Cerebellar nuclear complex (tissue), 1 donor: ENCODE measurements at regions not wholly inside any gene's neighbourhood (a gene's known extent, or its start where the extent isn't known, plus 50 kb on each side); places are given as distances from the start of the nearest gene placed in this dataset.

Experiments
- DNase-seq, 2 experiments: peaks; one replicate each; lab custom pipeline; 2025; lab: John Stamatoyannopoulos, UW

- no peak for DNase-seq
Observed at GRCh38 chr12:42761601-42762350, 172.2 kb upstream of the PRICKLE1 start.

- no peak for DNase-seq
Observed at GRCh38 chr12:42761086-42761485, 171.5 kb upstream of the PRICKLE1 start.

DNA sequence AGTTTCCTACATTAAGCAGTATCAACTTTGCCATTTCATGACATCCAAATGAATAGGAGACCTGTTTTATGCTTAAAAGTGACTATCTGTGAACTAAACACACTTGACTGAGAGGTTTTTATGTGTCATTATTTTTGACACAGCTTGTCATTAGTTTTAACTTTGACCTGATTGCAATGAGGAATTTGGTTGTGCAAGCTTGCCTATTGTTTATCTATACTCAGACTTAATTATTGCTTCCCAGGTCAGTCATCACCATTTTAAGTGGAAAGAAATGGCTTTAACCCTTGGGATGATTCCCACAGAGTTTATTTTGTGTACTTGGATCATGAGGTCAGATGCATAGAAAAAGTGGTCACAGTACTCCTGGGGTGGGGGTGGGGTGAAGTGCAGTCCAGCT is 171.0 kb upstream of the PRICKLE1 start:
- DNase-seq, result no peak

DNA sequence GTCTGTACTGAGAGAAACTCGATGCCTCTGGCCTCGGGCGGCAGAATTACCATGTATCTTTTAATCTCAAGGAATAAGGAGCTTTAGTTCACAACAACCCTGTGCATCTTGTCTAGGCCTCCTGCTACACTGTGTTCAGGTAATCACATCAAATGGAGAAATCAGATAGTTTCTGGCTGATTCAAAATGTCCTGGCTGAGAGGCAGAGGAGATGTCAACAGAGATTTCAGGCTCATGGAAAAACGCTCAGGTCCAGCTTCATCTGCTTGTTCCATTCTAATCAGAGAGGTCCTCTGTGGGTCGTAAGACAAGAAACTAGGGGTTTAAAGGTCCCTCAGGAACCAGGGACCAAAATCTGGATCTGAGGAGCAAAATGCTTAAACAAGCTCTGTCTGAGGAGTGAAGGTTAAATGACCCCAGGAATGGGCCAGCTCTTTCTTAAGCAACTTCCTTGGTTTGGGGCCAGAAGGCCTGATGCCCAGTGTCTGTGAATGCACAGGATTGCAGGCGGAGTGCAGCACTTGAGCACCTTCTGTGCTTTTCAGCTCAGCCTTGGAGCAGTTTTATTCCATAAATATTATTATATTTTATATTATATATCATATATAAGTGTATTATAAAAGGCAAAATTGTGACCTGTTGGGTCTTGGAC is 170.2 kb upstream of the PRICKLE1 start:
- no peak for DNase-seq

DNA sequence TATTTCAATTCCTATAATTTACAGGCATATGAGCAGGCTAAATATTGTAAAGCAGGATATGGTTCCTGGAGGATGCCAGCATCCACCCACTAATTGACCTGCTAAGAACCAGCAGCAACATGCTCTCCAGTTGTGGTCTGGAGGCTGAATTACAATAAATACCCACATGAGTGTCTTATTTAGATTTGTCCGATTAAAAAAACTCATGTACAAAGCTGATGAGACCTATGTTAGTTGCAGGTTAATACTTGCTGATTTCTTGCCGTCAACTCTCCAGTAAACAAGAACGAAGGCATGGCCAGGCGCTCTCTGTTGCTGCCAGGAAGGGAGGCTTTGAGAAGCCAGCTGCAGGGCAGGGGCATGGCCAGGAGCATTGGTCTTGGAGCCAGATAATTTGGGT is 169.3 kb upstream of the PRICKLE1 start:
- no peak for DNase-seq

GRCh38 chr12:42757624-42758119 is 168.1 kb upstream of the PRICKLE1 start:
- DNase-seq, result no peak

- DNase-seq, result no peak
Observed at GRCh38 chr12:42756841-42757623, 167.5 kb upstream of the PRICKLE1 start.

- no peak for DNase-seq
Observed at GRCh38 chr12:42750356-42750755, 160.8 kb upstream of the PRICKLE1 start.

DNA sequence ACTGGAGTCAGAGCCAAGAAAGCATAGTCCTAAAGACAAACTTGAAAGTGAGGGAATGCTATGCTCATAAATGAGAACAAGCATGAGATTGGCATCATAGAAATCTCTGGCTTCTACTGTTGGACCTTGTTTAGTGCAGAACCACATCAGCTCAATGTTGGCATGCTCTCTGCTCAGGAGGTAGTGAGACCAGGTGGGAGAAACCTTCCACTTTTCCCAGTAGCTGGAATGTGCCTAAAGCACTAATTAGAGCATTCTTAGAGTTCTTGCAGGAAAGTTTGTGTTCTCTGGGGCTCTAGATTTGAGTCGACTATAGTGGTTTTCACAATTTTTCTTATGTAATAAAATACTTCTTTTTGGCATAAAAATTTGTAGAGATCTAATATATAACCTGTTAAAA is 159.7 kb upstream of the PRICKLE1 start:
- DNase-seq, result no peak

GRCh38 chr12:42744539-42745182 is 155.1 kb upstream of the PRICKLE1 start:
- no peak for DNase-seq

DNA sequence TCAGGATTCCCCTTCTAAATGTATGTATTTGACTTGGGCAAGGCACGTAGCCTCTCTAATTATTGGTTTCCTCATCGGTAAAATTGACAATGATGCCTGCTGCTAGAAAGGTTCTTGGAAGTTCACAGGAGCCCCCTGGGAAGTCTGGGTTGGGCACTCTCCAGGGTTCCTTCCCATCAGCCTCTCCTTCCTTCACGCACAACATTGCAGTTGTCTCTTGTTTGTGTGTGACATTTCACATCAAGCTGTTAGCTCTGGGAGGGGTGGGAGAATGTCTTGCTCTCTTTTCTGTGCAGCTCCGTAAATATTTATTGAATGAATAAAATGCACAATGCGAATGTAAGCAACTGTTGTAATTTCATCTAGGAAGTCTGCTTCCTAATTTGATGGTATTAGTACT is 153.2 kb upstream of the PRICKLE1 start:
- no peak for DNase-seq

DNA sequence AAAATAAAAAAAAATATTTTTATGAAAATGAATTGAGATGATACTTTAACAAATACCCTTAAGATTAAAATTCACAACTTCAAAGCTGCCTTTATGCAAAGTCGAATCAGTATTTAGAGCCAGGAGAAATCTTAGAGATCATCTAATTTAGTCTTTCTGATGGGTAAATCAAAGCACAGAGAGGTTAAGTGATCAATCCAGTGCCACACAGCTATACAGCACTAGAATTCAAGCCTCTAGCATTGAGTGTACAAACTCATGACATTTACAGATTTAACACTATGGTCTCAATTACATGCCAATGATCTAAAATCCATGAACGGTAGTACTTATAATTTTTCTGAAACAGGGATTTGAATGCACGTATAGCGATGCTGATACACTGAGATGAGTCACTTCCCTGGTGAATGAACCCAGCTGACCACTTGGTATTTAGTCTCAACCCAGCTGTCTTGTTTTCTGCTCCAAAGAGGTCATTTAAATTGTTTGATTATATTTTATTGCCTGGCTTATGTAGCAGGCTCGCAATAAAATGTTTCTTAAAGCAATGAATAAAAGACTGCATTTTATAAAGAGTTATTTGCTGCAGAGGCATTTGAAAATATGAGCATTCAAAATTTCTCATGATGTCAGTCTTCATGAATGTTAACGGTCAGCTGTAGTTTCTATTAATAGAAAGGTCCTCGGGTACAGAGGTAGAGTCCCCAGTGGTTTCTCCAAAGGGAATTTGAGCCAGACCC is 152.4 kb upstream of the PRICKLE1 start:
- DNase-seq, result no peak

- DNase-seq, result no peak
Observed at GRCh38 chr12:42741091-42741490, 151.5 kb upstream of the PRICKLE1 start.

DNA sequence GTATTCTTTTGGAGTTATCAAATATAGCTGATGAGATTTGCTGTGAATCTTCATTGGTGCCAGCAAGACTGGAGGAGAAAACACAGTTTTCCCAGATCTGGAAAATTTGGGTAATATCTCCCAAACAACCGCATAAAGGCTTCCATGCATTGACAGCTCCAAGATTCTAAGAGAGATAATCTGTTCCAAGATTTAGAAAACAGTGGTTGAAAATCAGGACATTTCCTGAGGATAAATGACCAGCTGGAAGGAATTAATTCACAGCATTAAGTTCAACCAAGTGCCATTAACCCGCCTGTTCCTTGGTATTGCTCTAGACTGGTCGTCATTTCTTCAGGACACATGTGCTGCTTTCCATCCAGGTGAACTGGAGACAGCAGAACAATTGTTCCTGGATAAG is 147.9 kb upstream of the PRICKLE1 start:
- DNase-seq, result no peak

DNA sequence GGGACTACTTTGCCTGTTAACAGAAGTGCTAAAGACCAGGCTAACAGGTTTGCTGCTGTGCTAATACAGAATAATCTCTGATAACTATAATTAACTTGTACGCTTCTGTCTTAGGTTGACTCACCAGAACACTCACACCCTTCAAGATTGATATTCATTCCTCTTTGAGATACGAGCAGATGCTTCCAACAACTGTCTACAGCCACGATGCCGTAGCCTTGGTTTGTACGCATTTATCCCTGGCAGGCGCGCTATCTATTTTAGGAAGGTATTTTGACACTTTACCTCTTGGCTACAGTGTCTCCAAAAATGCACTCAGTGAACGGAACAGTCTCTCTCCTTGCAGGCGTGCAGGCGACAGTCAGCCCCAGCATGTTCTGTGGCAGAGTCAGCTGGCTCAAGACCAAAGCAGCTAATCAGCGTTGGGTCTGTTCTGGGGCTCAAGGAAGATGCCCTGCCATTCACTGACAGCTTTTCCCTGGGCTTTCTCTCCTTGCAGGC is 146.4 kb upstream of the PRICKLE1 start:
- no peak for DNase-seq

DNA sequence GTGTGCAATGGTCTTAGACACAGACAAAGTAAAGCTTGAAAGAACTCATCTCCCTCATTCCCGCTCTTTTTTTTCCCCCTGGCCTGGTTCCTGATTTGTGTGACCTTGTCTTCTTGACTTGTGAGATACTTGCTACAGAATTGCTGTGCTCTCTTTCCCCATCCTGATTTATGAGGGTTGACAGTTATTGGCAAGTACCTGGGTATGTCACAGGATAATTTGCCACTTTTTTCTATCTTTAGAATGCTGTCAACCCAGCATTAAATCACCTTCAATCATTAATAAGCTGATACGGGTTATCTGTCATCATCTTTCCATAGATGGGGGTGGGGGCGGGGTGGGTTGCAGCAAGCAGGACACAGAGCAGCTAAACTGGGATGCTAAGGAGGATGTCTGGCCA is 144.4 kb upstream of the PRICKLE1 start:
- no peak for DNase-seq

DNA sequence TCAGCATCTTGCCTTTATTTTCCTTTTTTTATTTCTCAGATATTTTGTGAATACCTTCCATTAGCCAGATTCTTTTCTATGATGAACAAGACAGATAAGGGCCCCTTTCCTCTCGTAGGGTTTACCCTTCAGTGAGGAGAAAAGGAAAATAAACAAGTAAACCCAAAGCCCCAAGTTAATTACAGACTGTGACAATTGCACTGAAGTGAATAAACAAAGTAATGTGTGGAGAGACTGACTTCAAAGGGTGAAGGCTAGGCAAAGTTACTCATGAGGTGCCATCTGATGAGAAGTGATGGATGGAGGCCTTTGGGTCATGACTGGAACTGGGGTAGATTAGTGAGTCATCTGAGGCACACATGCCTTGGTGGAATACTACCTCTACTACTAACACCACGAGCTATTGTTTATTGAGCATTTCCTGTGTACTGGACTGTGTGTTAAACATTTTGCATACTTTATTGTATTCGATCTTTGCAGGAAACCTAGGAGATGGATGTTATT is 143.4 kb upstream of the PRICKLE1 start:
- no peak for DNase-seq

DNA sequence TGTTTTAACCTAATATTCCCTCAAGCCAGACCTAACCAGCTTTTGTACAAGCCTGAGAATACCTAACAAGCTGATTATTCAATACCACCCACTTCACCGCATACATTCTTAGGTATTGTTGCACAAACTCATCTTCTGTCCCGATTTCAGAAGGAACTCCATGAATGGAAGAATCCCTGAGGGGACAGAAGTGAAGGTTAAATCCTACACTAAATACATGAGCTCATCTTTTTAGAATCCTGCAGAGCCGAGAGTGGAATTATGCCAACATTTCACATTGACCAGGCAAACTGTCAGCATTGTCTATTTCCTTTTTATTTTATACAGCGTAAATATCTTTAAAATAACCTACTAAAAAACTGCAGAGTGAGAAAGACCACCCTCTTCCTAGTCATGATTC is 140.7 kb upstream of the PRICKLE1 start:
- no peak for DNase-seq

- no peak for DNase-seq
Observed at GRCh38 chr12:42729535-42729900, 140.0 kb upstream of the PRICKLE1 start.

DNA sequence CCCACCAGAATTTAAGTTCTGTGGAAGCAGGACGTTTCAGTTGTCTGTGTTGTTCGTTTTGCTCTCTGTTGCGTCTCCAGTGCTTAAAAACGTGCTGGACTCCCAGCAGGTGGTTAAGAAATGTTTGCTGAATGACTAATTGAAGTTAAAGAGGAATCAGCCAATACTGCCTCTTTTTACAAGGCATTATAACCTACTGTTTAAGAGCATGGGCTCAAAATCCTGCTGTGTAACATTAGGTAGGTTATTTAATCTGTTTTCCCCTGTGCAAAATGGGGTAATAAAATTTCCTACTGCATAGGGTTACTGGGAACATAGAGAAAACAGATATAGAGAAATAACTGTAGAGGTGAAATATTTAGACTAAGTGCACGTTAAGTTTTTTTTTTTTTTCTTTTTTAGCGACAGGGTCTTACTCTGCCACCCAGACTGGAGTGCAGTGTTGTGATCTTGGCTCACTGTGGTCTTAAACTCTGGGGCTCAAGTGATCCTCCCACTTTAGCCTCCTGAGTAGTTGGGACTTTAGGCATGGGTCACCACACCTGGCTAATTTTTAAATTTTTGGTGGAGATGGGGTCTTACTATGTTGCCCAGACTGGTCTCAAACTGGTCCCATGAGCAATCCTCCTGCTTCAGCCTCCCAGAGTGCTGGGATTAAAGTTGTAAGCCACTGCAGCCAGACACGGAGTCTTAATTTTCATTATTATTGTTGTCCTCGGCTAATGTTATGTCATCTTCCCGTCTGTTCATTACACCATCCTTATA is 139.4 kb upstream of the PRICKLE1 start:
- DNase-seq, result no peak

DNA sequence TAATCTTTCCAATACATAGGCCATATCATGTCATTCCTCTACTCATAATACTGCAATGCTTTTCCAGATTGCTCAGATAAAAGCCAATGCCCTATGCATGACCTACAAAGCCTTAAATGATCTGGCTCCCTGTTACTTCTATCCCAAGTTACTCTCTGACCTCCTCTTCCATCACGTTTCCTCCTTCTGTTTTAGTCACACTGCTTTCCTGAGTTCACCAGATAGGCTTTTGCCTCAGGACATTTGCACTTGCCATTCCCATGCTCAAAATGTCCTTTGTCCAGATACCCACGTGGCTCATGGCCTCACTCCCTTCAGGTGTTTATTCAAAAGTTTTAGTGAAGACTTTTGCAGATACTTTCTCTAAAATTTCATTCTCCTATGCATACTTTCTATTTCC is 138.7 kb upstream of the PRICKLE1 start:
- no peak for DNase-seq
